Myocyte (in vitro differentiated cells): ENCODE measurements at regions not wholly inside any gene's neighbourhood (a gene's known extent, or its start where the extent isn't known, plus 50 kb on each side); places are given as distances from the start of the nearest gene placed in this dataset.
"Not testable (repeated sequence)": the region's sequence is repeated elsewhere in the genome, so short reads cannot be mapped to it uniquely, and the experiment has no call there.

Source experiments
- DNase-seq: peaks from one replicate; pipeline ENCODE4 v3.0.0-alpha.2; 2012; ENCODE audit warnings: low read depth

DNA sequence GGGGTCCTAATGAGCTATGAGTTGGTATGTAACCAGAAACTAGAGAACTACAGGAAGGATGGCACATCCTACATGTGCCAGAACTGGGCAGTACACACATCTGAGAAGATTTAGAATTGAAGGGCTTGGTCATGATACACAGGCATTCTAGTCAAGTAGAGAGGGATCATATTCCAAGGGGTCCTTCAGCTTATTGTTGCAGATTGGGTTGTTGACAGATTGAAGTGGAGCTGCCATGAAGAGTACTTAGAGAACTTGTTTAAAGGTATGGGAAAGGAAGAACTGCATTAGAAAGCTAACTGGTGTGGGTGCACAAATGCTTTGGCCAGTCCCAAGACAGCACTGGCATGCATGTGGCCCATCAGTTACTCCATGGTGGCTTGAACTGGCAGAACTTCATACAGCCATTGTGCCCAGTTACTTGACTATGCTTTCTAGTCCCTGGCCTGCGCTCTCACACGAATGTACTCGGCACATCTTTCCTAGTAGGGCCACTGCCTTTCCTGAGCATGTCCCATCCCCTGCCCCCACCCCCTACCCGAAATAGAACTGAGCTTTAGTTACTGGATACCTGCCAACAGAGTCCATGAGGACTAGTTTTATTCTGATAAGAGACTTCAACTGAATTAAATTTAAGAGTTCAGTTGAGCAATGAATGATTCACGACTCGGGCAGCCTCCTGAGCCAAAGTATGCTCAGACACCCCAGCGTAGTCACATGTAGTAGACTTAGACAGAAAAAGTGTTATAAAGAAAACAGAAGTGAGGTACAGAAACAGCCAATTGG is 64.0 kb downstream of the CCNG2 start:
- DNase-seq, result peak; percentile 40

DNA sequence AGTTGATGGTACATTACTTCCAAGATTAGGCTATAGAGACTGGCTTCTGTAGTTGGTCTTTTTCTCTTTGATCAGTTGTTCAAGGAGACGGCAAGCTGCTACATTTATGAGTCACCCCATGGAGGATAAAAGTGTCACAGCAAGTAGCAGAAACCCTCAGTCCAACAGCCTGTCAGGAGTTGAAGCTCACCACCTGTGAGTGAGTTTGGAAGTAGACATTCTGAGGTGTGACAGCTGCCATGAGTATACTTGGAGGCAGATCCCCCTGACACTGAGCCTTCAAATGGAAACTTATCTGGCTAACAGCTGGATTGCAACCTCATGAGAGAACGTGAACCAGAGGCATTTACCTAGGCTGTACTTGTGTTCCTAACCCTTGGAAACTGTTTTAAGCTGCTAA is 68.0 kb downstream of the CCNG2 start:
- DNase-seq, result peak; percentile 61

DNA sequence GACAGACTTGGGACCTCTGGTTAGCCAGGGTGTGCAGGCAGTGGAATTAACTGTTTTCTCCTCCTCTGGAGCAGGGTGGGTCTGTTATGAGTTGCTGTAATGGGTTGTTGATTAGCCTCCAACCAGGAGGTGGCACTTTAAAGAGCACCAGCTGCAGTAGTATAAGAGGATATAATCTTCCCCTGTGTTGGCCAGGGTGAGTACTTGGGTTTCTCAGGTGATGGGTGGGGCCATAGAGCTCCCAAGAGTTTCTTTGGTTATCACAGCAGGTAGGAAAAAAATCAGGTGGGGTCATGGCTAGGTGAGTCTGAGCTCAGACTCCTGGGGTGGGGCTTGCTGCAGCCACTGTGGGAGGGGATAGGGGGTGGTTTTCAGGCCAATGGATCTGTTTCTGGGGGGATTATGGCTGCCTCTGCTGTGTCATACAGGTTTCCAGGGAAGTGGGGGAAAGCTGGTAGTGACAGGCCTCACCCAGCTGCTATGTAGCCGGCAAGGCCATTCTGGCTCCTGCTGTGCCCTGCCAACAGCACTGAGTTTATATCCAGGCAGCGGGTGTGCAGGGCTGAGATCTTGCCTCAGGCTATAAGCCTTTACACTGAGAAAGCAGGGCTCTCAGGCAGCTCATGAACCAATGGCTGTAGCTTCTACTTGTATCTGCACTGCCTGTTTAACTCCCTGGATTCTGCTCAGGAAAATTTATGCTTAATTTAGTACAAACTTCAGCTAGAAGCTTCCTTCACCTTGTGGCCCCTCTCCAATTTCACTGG is 70.1 kb downstream of the CCNG2 start:
- DNase-seq, result no peak

DNA sequence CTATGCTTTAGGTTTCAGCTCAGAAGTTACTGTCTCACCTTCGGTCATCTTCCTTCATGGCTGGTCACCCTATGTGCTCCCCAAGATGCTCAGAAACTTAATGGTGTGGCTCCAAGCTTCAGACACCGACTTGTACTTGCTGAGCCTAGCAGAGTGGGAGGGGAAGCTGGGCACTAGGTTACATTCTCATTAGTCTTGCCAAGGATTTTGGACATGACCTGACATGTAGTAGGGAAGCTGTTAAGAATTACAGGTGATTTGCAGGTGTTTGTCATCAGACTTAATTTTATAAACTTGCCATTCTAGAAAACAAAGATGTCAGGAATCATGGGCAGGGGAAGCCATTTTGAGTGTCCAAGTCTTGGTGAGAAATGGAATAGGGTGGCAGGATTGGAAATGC is 72.4 kb downstream of the CCNG2 start:
- DNase-seq, result no peak

DNA sequence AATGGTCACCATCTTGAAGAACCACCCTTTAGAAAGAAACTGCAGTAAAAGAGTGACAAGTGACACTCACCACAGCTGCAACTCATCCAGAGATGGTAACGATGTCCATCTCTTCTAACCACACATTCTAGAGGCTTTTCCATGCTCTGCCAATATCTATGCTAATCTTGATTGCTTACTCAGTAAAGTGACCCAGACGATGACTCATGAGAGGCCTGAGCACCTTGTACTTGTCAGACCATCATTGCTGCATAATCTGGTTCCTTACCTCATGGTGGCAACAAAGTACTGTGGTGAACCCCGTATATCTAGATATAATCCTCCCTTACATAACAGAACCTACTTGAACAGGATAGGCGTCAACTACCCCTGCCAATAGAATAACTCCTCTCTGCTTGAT is 75.6 kb downstream of the CCNG2 start:
- DNase-seq, result peak; percentile 59

DNA sequence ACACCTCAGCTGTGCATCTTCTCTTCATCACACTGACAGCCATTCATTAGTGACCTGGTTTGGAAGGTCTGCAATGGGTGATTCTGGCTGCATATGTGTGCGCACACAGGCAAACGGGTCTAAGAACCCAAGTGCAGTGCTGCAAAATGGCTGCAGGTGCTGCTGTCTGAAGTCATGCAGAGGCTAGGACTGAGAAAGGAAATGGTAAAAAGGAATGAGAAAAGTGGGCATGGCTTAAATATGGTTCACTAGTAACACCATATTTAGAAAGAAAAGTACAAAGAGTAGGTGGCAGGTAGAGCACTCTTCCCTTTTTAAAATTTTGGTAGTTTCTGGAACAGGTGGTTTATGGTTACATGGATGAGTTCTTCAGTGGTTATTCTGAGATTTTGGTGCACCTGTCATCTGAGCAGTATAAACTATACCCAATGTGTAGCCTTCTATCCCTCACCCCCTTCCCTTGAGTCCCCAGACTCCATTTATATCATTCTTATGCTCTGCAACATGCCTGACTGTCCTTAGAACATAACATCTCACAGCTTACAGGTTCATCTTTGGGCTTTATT is 78.4 kb downstream of the CCNG2 start:
- DNase-seq, result no peak

DNA sequence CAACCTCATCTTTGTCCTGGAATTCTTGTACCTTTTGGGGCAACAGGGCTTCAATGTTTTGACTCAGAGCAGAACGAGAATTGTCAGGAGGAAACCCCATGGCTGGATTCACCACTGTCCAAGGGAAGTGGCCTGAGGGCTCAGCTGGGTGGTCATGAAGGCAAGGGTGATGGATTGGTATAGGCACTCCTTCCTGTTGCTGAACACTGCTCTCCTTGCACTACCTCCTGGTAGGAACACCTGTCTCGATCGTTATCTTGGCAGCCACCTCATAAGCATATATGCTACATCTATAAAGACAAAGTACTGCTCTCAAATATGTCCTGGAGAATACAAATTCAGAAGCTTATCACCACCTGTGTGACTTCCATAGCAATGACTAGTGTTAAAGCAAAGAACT is 79.8 kb downstream of the CCNG2 start:
- no peak for DNase-seq

DNA sequence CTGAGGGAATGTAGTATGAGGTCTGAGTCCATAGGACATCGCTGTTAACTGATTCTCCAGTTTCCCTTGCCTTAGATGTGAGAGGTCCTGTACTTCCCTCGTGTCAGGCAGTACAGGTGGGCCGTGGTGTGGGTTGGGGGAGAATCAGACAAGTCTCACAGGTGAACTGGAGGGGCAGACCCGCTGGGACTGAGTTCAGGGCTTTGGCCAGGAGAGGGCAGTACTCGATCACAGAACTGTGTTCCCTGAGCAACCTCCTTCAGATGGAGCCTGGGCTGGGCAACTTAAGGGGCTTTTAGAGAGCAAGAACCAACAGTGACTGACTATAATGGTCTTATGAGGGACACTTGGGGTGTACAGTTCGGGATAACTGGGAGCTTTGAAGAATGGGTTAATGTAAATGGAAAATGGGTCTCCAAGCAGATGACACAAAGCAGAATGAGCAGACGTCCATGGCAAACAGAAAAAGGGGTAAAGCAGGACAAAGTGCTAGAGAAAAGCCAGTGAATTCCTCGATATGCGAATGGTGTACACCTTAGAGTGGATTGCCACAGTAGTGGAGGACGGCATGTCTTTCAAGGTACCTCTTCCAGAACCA is 83.6 kb downstream of the CCNG2 start:
- DNase-seq, result peak; percentile 71

DNA sequence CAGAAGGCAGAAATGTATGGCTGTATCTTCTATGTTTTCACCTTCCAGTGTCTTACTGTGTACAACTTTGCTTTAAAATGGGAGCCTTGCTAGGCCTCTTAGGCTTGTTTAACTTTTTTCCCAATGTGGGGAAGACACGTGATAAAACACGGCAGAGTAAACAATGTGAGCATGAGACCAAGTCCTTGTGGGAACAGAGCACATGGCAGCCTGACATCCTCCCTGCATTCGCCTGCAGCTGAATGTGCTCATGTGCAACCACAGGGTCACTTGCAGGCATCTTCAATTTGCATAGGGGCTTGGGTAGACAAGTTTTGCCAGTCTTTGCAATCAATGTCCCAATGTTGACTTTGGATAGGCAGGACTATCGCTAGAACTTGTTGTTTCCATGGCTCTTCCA is 91.8 kb downstream of the CCNG2 start:
- DNase-seq, result no peak

DNA sequence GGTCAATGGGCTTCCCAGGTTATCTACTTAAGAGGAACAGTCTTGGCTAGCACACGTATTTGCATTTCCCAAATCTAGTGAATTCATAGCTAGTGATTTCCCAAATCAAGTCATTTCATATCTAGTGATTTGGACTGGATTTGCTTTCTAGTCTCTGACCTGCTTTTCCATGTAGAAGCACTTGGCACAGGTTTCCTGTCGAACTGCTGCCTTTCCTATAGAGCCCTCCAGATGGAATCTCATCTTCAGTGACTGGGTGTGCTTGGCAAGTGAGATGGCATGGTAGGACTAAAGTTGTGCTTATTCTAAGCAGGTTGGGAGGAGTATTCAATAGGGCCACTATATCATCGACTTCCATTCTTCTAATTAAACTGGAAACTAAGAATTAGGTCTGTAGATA is 94.7 kb downstream of the CCNG2 start:
- DNase-seq, result no peak

DNA sequence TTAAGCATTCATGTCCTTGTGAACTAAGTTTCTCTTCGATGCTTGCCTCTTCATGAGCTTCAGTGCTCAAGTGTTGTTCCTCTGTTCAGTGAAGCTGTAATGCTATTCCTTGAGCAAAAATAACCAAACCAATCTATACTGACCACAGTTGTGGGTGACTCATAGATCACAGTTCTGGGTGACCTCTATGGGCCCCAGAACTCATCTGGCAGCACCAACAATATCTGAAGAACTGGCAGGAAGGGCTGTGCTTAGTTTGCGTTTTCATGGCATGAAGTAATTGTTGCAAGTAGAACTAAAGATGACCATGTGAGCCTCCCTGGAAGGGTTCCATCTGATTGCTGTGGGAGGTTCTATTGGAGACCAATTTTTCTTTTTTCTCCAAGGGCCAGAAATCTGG is 106.2 kb downstream of the CCNG2 start:
- DNase-seq, result peak; percentile 51

DNA sequence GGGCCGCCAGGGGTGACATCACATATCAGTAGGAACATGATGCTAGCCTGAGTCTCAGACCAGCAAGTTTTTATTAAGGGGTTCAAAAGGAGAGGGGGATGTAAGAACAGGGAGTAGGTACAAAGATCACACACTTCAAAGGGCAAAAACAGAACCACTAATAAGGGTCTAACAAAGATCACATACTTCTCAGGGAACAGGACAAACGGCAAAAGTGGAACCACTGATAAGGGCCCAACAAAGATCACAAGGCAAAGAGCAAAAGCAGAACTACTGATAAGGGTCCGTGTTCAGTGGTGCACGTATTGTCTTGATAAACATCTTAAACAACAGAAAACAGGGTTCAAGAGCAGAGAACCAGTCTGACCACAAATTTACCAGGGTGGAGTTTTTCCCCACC is 107.0 kb downstream of the CCNG2 start:
- not testable (repeated sequence) for DNase-seq

DNA sequence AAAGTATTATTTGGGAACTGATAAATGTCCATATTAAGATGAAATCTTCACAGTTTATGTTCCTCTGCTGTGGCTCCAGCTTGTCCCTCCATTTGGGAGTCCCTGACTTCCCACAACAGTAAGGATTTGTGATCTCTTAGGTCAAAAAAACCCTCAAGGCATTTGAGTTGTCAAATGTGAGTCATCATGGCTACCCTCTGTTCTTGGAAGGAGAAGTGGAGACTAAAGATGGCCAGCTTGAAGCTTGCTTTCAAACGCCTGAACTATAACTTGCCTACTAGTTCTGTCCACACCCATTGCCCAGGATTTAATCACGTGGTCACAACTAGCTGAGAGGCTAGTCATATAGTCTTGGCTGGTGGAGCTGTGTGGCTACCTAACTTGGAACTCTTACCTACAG is 107.8 kb downstream of the CCNG2 start:
- no peak for DNase-seq

DNA sequence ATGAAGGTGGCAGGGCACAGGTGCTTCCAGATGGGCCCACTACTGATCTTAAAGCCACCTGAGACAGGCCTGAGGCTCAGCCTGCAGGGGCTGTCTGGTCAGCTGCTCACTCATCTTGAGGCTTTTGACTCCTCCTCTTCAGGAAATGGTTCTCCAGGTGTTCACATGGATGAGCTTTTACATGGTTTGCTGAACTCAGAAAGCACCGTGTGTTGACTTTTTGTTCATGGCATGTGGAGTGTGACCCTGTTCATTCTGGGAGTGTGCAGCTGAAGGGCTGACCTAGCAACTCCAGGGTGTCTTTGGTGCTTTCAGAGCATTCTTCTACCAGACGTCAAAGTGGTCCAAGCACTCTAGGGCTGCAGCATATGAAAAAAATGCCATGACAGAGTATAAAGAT is 111.1 kb downstream of the CCNG2 start:
- no peak for DNase-seq

DNA sequence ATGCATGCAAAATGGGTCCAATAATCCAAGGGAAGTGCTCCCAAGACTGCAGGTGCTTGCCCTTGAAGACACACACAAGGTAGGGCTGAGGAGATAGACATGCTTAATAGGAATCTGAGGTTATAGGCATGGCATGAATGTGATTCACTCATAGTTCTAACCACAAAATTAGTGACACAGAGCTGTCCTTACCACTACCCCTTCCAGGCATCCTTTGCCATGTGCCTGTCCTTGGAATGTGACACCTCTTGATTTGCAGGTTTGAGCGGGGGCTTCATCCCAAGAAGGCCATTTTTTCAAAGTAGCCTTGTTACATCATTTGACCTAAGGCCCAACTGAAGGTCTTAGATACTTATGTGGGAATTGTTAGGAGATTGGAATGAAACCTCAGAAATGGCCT is 112.5 kb downstream of the CCNG2 start:
- DNase-seq, result no peak

DNA sequence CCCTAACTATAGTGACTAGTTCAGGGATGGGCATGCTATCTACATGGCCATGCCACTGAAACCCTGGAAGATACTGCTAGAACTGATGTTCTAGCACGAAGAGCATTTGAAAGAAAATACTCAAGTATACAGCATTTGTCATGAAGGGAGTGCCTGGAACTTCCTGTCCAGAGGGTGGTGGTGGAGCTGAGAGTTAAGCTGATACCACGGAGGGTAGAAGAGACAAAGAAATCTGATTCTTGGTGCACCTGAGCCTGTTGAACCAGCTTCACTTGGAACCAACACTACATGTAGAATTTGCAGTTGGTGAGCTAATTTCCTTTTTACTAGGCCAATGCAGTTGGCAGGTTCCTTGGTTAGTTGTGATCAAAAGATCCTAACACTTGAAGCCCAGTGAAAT is 116.4 kb downstream of the CCNG2 start:
- DNase-seq, result no peak

DNA sequence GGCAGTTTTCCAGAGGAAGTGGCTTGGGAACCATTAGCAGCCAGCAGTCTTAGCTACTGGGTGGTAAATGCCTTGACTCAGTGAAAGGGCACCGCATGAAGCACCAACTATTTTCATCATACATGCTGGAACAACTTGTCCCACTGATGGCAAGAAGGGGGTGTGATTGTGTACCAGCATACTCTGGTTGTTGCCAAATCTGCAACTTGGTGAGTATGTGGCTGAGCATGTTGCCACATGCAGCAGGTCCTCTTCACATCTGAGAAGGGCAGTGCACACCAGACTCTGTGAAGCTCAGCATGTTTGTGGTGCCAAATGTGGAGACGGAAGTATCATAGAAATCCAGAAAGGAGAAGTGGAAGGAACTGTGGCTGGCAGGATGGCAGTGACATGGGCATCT is 122.1 kb downstream of the CCNG2 start:
- not testable (repeated sequence) for DNase-seq

DNA sequence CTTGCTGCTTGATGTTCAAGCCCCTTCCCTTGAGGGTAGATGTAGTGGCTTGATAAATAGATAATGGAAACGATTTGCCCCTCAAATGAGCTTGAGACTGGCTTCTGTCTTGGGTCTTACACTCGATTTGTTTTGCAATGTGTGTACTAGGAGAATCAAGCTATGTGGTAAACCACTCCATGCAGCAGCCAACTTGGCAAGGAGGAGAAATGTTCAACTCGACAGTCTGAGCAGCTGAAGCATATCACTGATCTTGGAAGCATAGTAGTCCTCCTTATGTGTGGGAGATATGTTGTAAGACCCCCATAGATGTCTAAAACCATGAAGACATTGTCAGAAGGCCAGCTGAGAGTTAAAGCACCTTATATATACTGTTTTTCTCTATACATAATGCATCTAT is 125.3 kb downstream of the CCNG2 start:
- DNase-seq, result peak; percentile 18

DNA sequence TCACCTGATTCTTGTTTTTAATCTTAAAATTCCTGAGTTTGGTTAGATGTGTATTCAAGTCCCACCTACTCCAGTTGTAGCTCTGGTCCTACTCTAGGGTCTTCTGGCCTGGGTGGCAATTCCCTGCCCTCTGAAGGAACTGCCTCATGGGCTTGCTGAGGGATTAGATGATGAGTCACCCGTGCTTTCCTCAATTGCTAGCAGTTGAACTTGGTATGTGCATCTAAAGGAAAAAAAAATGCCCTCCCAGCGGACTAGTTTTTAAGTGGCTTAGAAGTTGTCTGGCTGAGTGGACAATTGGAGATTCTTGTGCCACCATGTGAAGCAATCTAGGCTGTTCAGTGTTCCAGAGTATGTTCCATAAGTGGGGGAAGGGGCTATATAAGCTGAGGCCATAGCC is 127.0 kb downstream of the CCNG2 start:
- no peak for DNase-seq

DNA sequence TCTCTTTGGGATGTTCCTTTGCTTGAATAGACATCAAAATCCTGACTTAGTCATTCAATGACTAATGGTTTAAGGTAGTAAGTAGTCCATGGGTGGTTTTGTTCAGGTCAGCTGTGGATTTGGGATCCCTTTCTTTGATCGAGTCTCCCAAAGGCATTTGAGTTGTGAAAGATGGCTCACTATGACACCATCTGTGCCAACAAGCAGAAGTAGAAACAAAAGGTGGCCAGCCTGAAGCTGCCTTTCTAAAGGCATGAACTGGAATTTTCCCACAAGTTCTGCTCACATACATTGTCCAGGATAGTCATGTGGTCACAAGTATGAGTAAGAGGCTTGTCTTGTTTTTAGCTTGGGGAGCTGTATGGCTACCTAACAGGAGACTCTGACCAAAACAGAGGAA is 129.9 kb downstream of the CCNG2 start:
- no peak for DNase-seq

DNA sequence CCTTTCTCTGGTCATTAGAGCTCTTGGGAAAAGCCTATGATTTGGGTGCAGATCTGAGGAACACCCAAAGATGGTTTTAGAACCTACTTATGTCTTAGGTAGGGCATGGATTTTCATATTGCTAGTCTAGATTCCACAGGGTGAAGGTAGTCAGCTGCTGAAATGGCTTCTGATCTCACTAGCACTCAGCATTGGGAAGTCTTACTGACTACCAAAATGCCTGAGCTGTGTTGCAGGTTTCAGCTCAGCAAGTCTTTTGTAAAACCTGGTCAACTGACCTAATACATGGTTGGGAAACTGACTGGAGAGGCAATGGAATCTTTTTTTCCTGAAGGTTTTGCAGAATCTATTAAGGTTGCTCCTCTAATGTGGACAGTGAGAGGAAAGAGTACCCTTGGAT is 136.4 kb downstream of the CCNG2 start:
- no peak for DNase-seq

DNA sequence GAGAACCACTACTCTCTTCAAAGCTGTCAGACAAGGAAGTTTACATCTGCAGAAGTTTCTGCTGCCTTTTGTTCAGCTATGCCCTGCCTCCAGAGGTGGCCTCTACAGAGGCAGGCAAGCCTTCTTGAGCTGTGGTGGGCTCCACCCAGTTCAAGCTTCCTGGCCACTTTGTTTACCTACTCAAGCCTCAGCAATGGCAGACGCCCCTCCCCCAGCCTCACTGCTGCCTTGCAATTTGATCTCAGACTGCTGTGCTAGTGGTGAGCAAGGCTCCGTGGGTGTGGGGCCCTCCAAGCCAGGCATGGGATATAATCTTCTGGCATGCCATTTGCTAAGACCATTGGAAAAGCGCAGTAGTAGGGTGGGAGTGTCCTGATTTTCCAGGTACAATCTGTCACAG is 144.0 kb downstream of the CCNG2 start:
- peak; percentile 20 for DNase-seq
